GM04504 (cell line): ENCODE measurements at regions not wholly inside any gene's neighbourhood (a gene's known extent, or its start where the extent isn't known, plus 50 kb on each side); places are given as distances from the start of the nearest gene placed in this dataset.
"Not testable (repeated sequence)": the region's sequence is repeated elsewhere in the genome, so short reads cannot be mapped to it uniquely, and the experiment has no call there.

Source experiments
- DNase-seq: peaks from one replicate; pipeline ENCODE4 v3.0.0-alpha.2; 2012; ENCODE audit warnings: low read depth

DNA sequence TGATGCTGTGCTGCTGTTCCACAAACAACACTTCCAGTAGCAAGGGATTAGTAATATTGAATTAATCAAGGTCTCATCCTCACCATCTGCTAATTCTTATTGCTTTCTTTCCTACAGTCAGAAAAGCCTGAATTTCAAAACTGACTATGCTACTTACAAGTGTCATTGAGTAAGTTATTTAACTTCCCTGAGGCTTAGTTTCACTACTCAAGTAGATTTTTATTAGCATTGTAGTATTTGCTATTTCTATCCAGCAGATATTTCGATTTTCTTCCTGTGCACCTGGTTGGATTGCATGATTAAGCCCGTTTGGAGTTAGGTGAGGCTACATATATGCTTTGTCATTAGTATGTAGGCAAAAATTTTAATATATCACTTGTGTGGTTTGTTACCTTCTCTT lies 591.5 kb downstream of the TRHDE start:
- DNase-seq, result no peak

GRCh38 chr12:72865921-72866320 lies 593.8 kb downstream of the TRHDE start:
- no peak for DNase-seq

- DNase-seq, result no peak
Measured at GRCh38 chr12:72869024-72869423, 596.9 kb downstream of the TRHDE start.

GRCh38 chr12:72872238-72872887 lies 600.2 kb downstream of the TRHDE start:
- DNase-seq, result no peak

DNA sequence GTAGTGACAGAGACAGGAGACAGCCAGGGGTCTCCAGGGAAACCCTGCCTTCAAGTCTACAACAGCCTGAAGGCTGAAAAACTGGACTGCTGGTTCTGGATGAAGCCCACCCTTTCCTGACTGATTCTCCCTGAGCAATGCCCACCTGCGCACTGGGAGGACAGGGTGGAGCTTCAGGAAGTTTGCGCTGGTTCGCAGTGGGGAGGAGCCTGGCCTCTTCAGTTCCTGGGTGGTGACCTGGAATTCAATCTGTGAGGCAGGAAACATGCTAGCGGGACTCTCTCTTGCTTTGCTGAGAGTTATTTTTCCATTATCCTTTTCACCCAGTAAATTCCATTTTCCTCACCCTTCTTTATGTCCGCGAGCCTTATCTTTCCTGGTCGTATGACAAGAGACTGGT lies 600.8 kb downstream of the TRHDE start:
- no peak for DNase-seq

DNA sequence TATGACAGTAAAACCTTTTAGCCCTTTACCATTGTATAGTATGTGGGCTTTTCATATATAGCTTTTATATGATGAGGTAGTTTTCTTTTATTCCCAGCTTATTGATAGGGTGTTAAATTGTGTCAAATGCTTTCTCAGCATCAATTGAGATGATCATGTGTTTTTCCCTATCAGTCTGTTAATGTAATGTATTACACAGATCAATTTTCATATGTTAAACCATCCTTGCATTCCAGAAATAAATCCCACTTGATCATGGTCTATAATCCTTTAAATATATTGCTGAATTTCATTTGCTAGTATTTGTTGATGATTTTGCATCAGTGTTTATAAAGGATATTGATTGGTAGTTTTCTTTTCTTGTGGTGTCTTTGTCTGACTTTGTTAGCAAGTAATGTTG lies 603.9 kb downstream of the TRHDE start:
- no peak for DNase-seq

DNA sequence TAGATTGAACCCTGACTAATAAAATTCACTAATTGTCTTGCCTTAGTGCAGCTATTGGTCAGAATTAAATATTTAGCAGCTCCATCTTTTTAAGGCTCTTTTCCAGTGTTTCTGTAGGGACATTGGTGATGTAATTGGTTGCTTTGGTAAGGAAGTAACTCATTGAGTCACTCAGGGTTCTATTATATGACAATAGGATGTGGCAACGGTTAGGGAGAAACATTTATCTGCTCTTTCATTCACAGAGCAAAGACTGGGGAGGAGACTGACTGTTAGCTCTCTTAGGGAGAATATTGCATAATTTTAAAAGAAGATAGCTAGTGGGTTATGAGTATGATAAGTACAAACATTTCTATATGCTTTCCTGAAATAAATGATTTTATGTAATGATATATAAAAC lies 616.5 kb downstream of the TRHDE start:
- no peak for DNase-seq

DNA sequence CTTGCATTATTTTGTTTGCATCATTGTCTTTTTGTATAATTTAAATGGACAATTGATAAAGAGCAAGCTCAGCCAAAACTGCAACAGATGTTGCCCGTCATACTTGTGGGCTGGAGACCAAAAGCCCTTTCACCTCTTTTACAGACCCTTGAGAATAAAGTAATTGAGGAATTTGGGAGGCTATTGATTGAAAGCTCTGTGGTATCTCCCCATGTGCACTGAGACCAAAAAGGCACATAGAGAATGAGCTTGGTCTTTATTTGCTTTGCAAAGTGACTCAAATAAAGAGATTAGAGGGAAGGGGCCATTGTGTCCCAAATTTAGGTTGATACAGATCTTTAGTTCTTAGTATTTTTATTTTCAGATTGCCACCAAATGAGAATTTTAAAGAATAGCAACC lies 617.6 kb downstream of the TRHDE start:
- no peak for DNase-seq

DNA sequence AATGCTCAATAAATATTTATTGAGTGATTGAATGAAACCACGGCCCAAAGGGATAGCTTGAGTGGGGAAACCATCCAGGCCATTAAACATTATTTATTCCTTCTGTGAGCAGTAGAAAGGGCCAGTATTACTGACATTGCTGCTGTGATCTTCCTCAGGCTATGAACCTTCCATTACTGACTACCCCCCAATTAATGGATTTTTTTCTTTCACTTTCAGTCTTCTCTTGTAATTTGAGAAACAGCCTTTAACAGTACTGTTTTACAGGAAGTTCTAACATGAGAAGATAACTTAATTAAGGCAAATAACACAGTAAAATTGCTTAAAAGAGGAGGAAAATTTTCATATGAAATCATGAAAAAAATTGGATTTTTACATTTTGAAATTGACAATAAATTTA lies 629.5 kb downstream of the TRHDE start:
- no peak for DNase-seq

GRCh38 chr12:72925716-72926115 lies 653.5 kb downstream of the TRHDE start:
- no peak for DNase-seq

DNA sequence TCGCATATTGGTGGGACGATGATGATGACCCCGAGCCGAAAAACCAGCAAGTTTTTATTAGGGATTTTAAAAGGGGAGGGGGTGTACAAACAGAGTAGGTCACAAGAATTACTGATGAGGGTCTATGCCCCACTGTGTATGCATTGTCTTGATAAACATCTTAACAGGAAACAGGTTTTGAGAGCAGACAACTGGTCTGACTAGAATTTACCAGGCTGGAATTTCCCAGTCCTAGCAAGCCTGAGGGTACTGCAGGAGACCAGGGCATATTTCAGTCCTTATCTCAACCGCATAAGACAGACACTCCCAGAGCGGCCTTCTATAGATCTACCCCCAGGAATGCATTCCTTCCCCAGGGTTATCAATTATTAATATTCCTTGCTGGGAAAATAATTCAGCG lies 659.7 kb downstream of the TRHDE start:
- not testable (repeated sequence) for DNase-seq

GRCh38 chr12:72937486-72937885 lies 665.3 kb downstream of the TRHDE start:
- no peak for DNase-seq

DNA sequence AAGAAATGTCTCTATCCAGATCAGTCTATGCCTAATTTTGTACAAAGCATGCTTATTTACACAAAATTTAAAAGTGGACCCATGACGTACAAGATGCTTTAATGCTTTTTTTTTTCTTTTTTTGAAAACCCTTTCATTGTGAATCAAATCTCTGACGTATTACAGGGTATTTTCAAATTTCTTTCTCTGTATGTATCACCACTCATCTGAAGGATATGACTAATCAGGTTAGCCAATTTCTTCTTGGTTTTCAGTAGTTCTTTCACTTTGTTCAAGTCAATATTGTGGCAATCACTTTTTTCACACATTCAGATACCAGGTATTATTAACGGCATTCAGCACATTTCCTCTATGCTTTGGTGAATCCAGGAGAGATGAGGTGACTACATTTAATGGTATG lies 685.3 kb downstream of the TRHDE start:
- no peak for DNase-seq

- no peak for DNase-seq
Measured at GRCh38 chr12:72966684-72967083, 694.5 kb downstream of the TRHDE start.

DNA sequence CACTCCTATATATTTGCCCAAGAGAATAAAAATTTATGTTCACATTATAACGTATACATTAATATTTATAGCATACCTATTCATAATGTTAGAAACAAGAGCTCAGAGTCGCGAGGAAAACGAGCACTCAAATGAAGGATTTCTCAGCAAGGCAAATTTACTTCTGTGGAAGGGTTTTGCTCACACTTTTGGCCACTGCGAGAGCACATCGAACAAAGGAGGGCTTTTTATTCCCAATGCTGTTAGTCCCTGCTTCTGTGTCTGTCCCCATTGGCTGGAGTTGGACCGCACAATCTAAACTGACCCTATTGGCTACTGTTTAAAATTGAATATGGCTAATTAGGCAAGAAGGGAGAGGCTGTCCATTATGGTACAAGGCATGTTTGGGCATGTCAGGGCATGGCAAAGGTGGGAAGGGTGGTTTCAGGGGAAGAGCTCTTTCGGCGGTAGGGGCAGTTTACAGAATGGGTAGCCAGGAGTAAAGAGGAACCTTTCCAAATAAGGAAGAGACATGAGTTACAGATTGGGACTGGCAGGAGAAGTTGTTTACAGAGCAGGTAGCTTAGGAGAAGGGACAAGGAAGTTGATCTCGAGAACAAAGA lies 702.9 kb downstream of the TRHDE start:
- no peak for DNase-seq

- no peak for DNase-seq
Measured at GRCh38 chr12:72978999-72979398, 706.8 kb downstream of the TRHDE start.

- DNase-seq, result no peak
Measured at GRCh38 chr12:72982356-72982755, 710.2 kb downstream of the TRHDE start.

DNA sequence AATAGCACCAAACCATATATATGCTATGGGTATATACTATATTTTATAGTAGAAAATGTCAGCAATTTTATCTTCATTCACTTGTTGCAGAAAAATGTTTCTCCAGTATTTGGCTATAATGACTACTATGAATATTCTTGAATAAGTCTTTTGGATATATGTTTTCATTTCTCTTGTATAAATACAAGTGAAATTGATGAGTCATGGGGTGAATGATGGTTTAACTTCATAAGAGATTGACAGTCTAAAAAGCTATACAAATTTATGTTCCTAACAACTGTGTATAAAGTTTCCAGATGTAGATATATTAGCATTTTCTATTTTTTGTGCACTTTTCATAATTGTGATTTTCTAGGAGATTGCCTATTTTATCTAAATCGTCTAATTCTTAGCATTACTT lies 714.8 kb downstream of the TRHDE start:
- DNase-seq, result no peak

DNA sequence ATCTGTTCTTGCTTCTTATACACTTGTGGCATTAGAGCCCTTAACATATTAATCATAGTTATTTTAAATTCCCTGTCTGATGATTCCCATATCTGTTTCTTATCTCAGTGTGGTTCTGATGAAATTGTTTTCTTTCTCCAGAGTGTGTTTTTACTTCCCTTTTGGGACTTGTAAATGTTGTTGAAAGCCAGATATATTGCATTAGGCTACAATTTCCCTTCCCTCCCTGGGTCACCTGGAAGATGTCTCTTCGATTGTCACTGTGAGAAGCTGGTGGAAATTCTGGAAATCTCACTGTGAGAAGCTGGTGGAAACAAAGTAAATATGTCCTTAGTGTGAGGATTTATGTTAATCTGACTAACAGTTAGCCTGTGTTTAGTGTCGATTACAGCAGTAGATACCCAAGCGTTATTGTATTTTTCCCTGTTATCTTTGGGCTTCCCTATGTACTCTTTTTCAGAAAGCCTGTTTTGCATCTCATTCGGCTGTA lies 717.3 kb downstream of the TRHDE start:
- DNase-seq, result no peak

GRCh38 chr12:72995029-72995428 lies 722.9 kb downstream of the TRHDE start:
- DNase-seq, result not testable (repeated sequence)

DNA sequence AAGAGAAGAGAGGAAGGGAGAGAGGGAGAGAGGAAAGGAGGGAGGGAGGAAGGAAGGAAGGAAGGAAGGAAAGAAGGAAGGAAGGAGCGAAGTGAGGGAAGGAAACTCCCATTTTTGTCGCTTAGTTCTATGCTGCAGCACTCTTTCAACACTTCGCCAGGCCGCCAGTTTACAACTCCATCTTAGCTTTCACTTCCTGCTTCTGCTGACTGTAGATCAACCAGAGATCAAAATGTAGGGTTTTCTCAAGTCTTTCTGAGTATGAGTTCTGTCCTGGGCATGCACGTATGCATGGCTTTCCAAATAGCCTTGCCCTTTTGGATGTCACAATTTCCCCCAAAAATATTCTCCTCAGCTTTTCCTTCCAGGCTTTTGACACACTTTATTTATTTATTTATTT lies 723.4 kb downstream of the TRHDE start:
- DNase-seq, result no peak

GRCh38 chr12:73001806-73002205 lies 729.6 kb downstream of the TRHDE start:
- DNase-seq, result not testable (repeated sequence)

- DNase-seq, result not testable (repeated sequence)
Measured at GRCh38 chr12:73002504-73002903, 730.3 kb downstream of the TRHDE start.
